ENCODE measurements at regions not wholly inside any gene's neighbourhood (a gene's known extent, or its start where the extent isn't known, plus 50 kb on each side); places are given as distances from the start of the nearest gene placed in this dataset.

DNA sequence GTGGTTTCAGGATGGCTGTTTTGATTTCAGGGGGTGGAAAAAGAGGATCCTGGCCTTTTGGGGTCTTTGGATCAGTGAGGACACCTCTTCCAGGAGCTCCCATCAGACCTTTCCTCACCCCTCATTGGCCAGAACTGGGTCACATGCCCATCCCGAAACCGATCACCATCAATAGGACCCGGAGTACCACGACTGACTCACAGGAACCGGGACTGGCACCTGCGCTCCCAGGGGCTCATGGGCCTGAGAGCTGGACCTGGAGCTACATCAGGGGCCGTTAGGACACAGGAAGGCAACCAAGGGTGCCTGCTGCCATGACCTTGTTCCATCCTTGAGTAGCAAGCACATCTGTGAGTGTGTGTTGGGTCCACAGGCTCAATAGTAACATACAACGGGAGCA, 180.4 kb downstream of the BMP7 start:
- no peak overlapping the region for H3T11ph ChIP-seq (ENCODE audit: low read length)
- no peak for DNase-seq
- WGBS (ENCODE audit: extremely low coverage, insufficient read length, low lambda C conversion rate): no CpG with 5 or more reads among the region's 8 CpGs

More for the DNA sequence above, 180.4 kb downstream of the BMP7 start:
- Mint-ChIP-seq H3K27me3 (ENCODE audit: low read depth) (peaks cover 34% of the 10 kb centered on the region), H3K27ac (no peak overlapping the region), H3K9me3 (peaks cover 0 to 14% of the 10 kb centered on the region in 2 experiments; a peak in 2 of 5 replicates), H3K36me3 (ENCODE audit: insufficient read depth in 1 of 3, low read depth in 3 of 3) (no peaks in the 10 kb centered on the region), H3K4me1 (0 out of 4 replicates have a peak, but pooled peaks cover 0 to 3% of the 10 kb centered on the region in 2 experiments), H3K4me3 (no peak overlapping the region)
- no peak overlapping the region for H3K14ac ChIP-seq (ENCODE audit: insufficient read depth, low read length)
- no peak overlapping the region for H3K23ac ChIP-seq (ENCODE audit: insufficient read length, low read depth, low read length)
- H3K79me1 ChIP-seq (ENCODE audit: insufficient read depth, low read depth, low read length, poor library complexity, severe bottlenecking): no peaks in the 10 kb centered on the region
- H2BK15ac ChIP-seq (ENCODE audit: low read depth, low read length): no peak overlapping the region
- H3K4me2 ChIP-seq (ENCODE audit: insufficient read depth, insufficient read length, low read length): no peak overlapping the region
- peaks cover 3% of the 10 kb centered on the region for H4K20me1 ChIP-seq (ENCODE audit: control insufficient read depth, insufficient read depth, insufficient read length)
- H3K56ac ChIP-seq (ENCODE audit: insufficient read length, low read depth, low read length): no peak overlapping the region
- H3K9me3 ChIP-seq (ENCODE audit: control insufficient read depth, low read depth, low read length): no peaks in the 10 kb centered on the region
- no peak overlapping the region for H2AK5ac ChIP-seq (ENCODE audit: insufficient read length, low read length)
- TF ChIP-seq, protein P1, sequence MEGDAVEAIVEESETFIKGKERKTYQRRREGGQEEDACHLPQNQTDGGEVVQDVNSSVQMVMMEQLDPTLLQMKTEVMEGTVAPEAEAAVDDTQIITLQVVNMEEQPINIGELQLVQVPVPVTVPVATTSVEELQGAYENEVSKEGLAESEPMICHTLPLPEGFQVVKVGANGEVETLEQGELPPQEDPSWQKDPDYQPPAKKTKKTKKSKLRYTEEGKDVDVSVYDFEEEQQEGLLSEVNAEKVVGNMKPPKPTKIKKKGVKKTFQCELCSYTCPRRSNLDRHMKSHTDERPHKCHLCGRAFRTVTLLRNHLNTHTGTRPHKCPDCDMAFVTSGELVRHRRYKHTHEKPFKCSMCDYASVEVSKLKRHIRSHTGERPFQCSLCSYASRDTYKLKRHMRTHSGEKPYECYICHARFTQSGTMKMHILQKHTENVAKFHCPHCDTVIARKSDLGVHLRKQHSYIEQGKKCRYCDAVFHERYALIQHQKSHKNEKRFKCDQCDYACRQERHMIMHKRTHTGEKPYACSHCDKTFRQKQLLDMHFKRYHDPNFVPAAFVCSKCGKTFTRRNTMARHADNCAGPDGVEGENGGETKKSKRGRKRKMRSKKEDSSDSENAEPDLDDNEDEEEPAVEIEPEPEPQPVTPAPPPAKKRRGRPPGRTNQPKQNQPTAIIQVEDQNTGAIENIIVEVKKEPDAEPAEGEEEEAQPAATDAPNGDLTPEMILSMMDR (conservative IDR thresholded peaks at IDR 0.05): no peak
- H2BK120ac ChIP-seq (ENCODE audit: low read depth, low read length, poor library complexity, severe bottlenecking): no peak overlapping the region
- H4K91ac ChIP-seq (ENCODE audit: insufficient read length, low read depth, low read length): no peak overlapping the region
- no peak overlapping the region for H2AFZ ChIP-seq (ENCODE audit: low read length)
- H3K27ac ChIP-seq (ENCODE audit: insufficient read length, low read depth, low read length): no peak overlapping the region
- no peak overlapping the region for H3K4ac ChIP-seq (ENCODE audit: low read depth, low read length)
- no peak overlapping the region for H2BK12ac ChIP-seq (ENCODE audit: insufficient read length, low read depth, low read length)
- no peak overlapping the region for H2BK20ac ChIP-seq (ENCODE audit: low read depth, low read length, poor library complexity, severe bottlenecking)
- no peak overlapping the region for H4K8ac ChIP-seq (replicated peaks; ENCODE audit: insufficient read length, low read depth, low read length)
- no peak overlapping the region for H2BK5ac ChIP-seq (ENCODE audit: insufficient read length, low read length)
- no peaks in the 10 kb centered on the region for H3K79me2 ChIP-seq (ENCODE audit: insufficient read depth, low read length)
- H3K4me1 ChIP-seq (ENCODE audit: insufficient read depth, low read length): no peaks in the 10 kb centered on the region
- no peaks in the 10 kb centered on the region for H3K27me3 ChIP-seq (ENCODE audit: insufficient read depth, low read length)
- no peak overlapping the region for H3K9ac ChIP-seq (ENCODE audit: extremely low read depth, insufficient read length, low read length)
- no peak overlapping the region for H3K18ac ChIP-seq (ENCODE audit: insufficient read length, low read depth, low read length)
- H3K23me2 ChIP-seq (ENCODE audit: insufficient read length, low read depth, low read length, poor library complexity, severe bottlenecking): no peaks in the 10 kb centered on the region
- H4K5ac ChIP-seq (ENCODE audit: insufficient read length, low read depth, low read length): no peak overlapping the region
